ENCODE measurements at regions not wholly inside any gene's neighbourhood (a gene's known extent, or its start where the extent isn't known, plus 50 kb on each side); places are given as distances from the start of the nearest gene placed in this dataset.

- peak; percentile 75 for ATAC-seq
- TF ChIP-seq CSDC2 (CRISPR knock-in tag; IDR thresholded peaks at IDR 0.05), result no peak
- TF ChIP-seq ZFP30 (CRISPR knock-in tag; IDR thresholded peaks at IDR 0.05), result no peak
- TF ChIP-seq ARNTL (CRISPR knock-in tag; IDR thresholded peaks at IDR 0.05; ENCODE audit: borderline replicate concordance, low read depth), result no peak
- no peak for TF ChIP-seq POU6F1 (CRISPR knock-in tag; IDR thresholded peaks at IDR 0.05; ENCODE audit: borderline replicate concordance, low read depth)
- no peak for TF ChIP-seq ZFP3 (CRISPR knock-in tag; IDR thresholded peaks at IDR 0.05)
- no peak for TF ChIP-seq SNAI2 (CRISPR knock-in tag; IDR thresholded peaks at IDR 0.05)
- no peak for TF ChIP-seq GLIS3 (CRISPR knock-in tag; IDR thresholded peaks at IDR 0.05)
- TF ChIP-seq ZNF565 (CRISPR knock-in tag; conservative IDR thresholded peaks at IDR 0.05; ENCODE audit: low read depth), result no peak
- no peak for TF ChIP-seq PATZ1 (CRISPR knock-in tag; IDR thresholded peaks at IDR 0.05; ENCODE audit: borderline replicate concordance)
- no peak for TF ChIP-seq ISL1 (CRISPR knock-in tag; IDR thresholded peaks at IDR 0.05)
- TF ChIP-seq CREB5 (CRISPR knock-in tag; IDR thresholded peaks at IDR 0.05; ENCODE audit: low read depth), result no peak
These were observed 595.0 kb downstream of the ARL4A start for GRCh38 chr7:13282377-13282980.

GRCh38 chr7:13286916-13287315 lies 599.5 kb downstream of the ARL4A start:
- no peak for ATAC-seq
- TF ChIP-seq ZC3H10 (CRISPR knock-in tag; IDR thresholded peaks at IDR 0.05) (no peak), ISL1 (CRISPR knock-in tag; IDR thresholded peaks at IDR 0.05) (no peak), PPARA (CRISPR knock-in tag; IDR thresholded peaks at IDR 0.05; ENCODE audit: borderline replicate concordance) (no peak), ZNF8 (CRISPR knock-in tag; IDR thresholded peaks at IDR 0.05) (no peak)

- ATAC-seq, result no peak
- TF ChIP-seq CREB5 (CRISPR knock-in tag; IDR thresholded peaks at IDR 0.05; ENCODE audit: low read depth) (no peak), SNAI2 (CRISPR knock-in tag; IDR thresholded peaks at IDR 0.05) (no peak)
These were observed 601.1 kb downstream of the ARL4A start for GRCh38 chr7:13288516-13288915.

GRCh38 chr7:13290975-13291374 lies 603.5 kb downstream of the ARL4A start:
- no peak for ATAC-seq
- no peak for TF ChIP-seq ZFP3 (CRISPR knock-in tag; IDR thresholded peaks at IDR 0.05)
- TF ChIP-seq ARNTL (CRISPR knock-in tag; IDR thresholded peaks at IDR 0.05; ENCODE audit: borderline replicate concordance, low read depth), result no peak
- TF ChIP-seq PPARA (CRISPR knock-in tag; IDR thresholded peaks at IDR 0.05; ENCODE audit: borderline replicate concordance), result no peak
- no peak for TF ChIP-seq CSDC2 (CRISPR knock-in tag; IDR thresholded peaks at IDR 0.05)
- no peak for TF ChIP-seq PATZ1 (CRISPR knock-in tag; IDR thresholded peaks at IDR 0.05; ENCODE audit: borderline replicate concordance)
- TF ChIP-seq CSRNP3 (CRISPR knock-in tag; IDR thresholded peaks at IDR 0.05), result no peak
- TF ChIP-seq TCF4 (CRISPR knock-in tag; IDR thresholded peaks at IDR 0.05; ENCODE audit: borderline replicate concordance), result no peak
- no peak for TF ChIP-seq ZNF70 (CRISPR knock-in tag; IDR thresholded peaks at IDR 0.05)
- no peak for TF ChIP-seq SNAI2 (CRISPR knock-in tag; IDR thresholded peaks at IDR 0.05)
- no peak for TF ChIP-seq ZFP30 (CRISPR knock-in tag; IDR thresholded peaks at IDR 0.05)
- no peak for TF ChIP-seq ZC3H10 (CRISPR knock-in tag; IDR thresholded peaks at IDR 0.05)
- no peak for TF ChIP-seq BACH2 (CRISPR knock-in tag; IDR thresholded peaks at IDR 0.05; ENCODE audit: borderline replicate concordance)
- TF ChIP-seq GLIS3 (CRISPR knock-in tag; IDR thresholded peaks at IDR 0.05), result no peak
- TF ChIP-seq POU6F1 (CRISPR knock-in tag; IDR thresholded peaks at IDR 0.05; ENCODE audit: borderline replicate concordance, low read depth), result no peak
- TF ChIP-seq ISL1 (CRISPR knock-in tag; IDR thresholded peaks at IDR 0.05), result no peak
- TF ChIP-seq ZNF565 (CRISPR knock-in tag; conservative IDR thresholded peaks at IDR 0.05; ENCODE audit: low read depth), result no peak
- no peak for TF ChIP-seq ZNF8 (CRISPR knock-in tag; IDR thresholded peaks at IDR 0.05)

All from SK-N-SH treated with all-trans-retinoic acid at 6 μM for 48 hours (cell line).